CD4-positive, alpha-beta T cell (primary cell): ENCODE measurements at regions not wholly inside any gene's neighbourhood (a gene's known extent, or its start where the extent isn't known, plus 50 kb on each side); places are given as distances from the start of the nearest gene placed in this dataset.

Experiments used
- ATAC-seq: fragments of 200-7000 bp; cut with Tn5 transposase; one replicate; pipeline ENCODE4 v1.10.0; 2022; ENCODE audit warnings: mild to moderate bottlenecking; ENCODE audit not compliant: poor library complexity
- CTCF ChIA-PET: fragments of 350-600 bp; sonication (Branson Sonifier 250); formaldehyde crosslinking; loops from one replicate; lab custom pipeline; 2021; ENCODE audit warnings: antibody characterized with exemption, inconsistent platforms; lab: Charles Lee
- POLR2A ChIA-PET: fragments of 350-600 bp; sonication (Branson Sonifier 250); formaldehyde crosslinking; loops from one replicate; lab custom pipeline; 2021; ENCODE audit warnings: antibody characterized with exemption, inconsistent platforms; lab: Charles Lee
- DNase-seq, 14 experiments: peaks; one replicate each; pipeline ENCODE4 v3.0.0-alpha.2; 2013 to 2020; ENCODE audit warnings: mixed read lengths in 2 of 14
- H3K27ac ChIP-seq, 2 donors: one replicate each; pipeline versions ENCODE4 v1.5.1 to v1.7.0; 2013; ENCODE audit warnings: low read length in 2 of 2, low read depth in 1 of 2, mild to moderate bottlenecking in 1 of 2
- H3K27me3 ChIP-seq, 2 experiments: 1 replicate in 1 of 2; 2 replicates in 1 of 2; pipeline versions ENCODE4 v1.6.1 to v1.7.0; 2013; ENCODE audit warnings: low read length in 2 of 2, control low read depth in 1 of 2, mild to moderate bottlenecking in 1 of 2, moderate library complexity in 1 of 2; ENCODE audit not compliant: insufficient read depth in 2 of 2, control insufficient read depth in 1 of 2
- H3K36me3 ChIP-seq: one replicate; pipeline ENCODE4 v1.6.1; 2013; ENCODE audit warnings: low read length, control low read depth; ENCODE audit not compliant: insufficient read depth
- H3K4me1 ChIP-seq: one replicate; pipeline ENCODE4 v1.6.1; 2013; ENCODE audit warnings: low read length, control low read depth; ENCODE audit not compliant: insufficient read depth
- H3K4me3 ChIP-seq: one replicate; pipeline ENCODE4 v1.5.1; 2013; ENCODE audit warnings: mild to moderate bottlenecking, low read length, moderate library complexity
- H3K9me3 ChIP-seq, 2 experiments: 1 replicate in 1 of 2; 2 replicates in 1 of 2; pipeline versions ENCODE4 v1.6.1 to v1.7.0; 2013; ENCODE audit warnings: low read length in 2 of 2, mild to moderate bottlenecking in 2 of 2, control low read depth in 1 of 2, moderate library complexity in 1 of 2; ENCODE audit not compliant: control insufficient read depth in 1 of 2, insufficient read depth in 1 of 2
- H3K27ac Mint-ChIP-seq: one replicate; pipeline ENCODE4 v1.8.0; 2020; ENCODE audit warnings: mixed read lengths
- H3K27me3 Mint-ChIP-seq: one replicate; pipeline ENCODE4 v1.8.0; 2021; ENCODE audit warnings: mixed read lengths
- H3K36me3 Mint-ChIP-seq: one replicate; pipeline ENCODE4 v1.8.0; 2021; ENCODE audit warnings: low read depth, mixed read lengths
- H3K4me1 Mint-ChIP-seq: one replicate; pipeline ENCODE4 v1.8.0; 2021; ENCODE audit warnings: low read depth, mixed read lengths
- H3K4me3 Mint-ChIP-seq: one replicate; pipeline ENCODE4 v1.8.0; 2020; ENCODE audit warnings: mild to moderate bottlenecking, mixed read lengths
- H3K9me3 Mint-ChIP-seq: one replicate; pipeline ENCODE4 v1.8.0; 2020; ENCODE audit warnings: mixed read lengths
- intact Hi-C, 2 experiments: fragments of 100-400 bp; cut with DNase I in 1 of 2; cut with micrococcal nuclease in 1 of 2; formaldehyde crosslinking; loops; one replicate each; pipeline versions ENCODE4 v1.15.1 to v1.9.0; 2023 to 2025; cut with DNase I, micrococcal nuclease
- TF ChIP-seq, protein P1 (sequence below): fragments of 200-600 bp; IDR thresholded peaks from one replicate; pipeline ENCODE4 v1.8.0; 2022; ENCODE audit warnings: antibody characterized with exemption, mild to moderate bottlenecking

- DNase-seq: no peak
- Histone ChIP-seq H3K36me3 (no peaks in the 10 kb centered on the region), H3K27ac (no peak overlapping the region), H3K27me3 (no peaks in the 10 kb centered on the region), H3K9me3 (no peaks in the 10 kb centered on the region), H3K4me3 (no peak overlapping the region), H3K4me1 (no peaks in the 10 kb centered on the region)
- Mint-ChIP-seq H3K9me3 (no peaks in the 10 kb centered on the region), H3K4me1 (no peaks in the 10 kb centered on the region), H3K4me3 (no peak overlapping the region), H3K27me3 (no peaks in the 10 kb centered on the region), H3K27ac (no peak overlapping the region), H3K36me3 (no peaks in the 10 kb centered on the region)
- ATAC-seq: no peak
- intact Hi-C loops: no loop called here
- CTCF ChIA-PET: no interaction called here
- POLR2A ChIA-PET: no interaction called here
- TF ChIP-seq, protein P1, sequence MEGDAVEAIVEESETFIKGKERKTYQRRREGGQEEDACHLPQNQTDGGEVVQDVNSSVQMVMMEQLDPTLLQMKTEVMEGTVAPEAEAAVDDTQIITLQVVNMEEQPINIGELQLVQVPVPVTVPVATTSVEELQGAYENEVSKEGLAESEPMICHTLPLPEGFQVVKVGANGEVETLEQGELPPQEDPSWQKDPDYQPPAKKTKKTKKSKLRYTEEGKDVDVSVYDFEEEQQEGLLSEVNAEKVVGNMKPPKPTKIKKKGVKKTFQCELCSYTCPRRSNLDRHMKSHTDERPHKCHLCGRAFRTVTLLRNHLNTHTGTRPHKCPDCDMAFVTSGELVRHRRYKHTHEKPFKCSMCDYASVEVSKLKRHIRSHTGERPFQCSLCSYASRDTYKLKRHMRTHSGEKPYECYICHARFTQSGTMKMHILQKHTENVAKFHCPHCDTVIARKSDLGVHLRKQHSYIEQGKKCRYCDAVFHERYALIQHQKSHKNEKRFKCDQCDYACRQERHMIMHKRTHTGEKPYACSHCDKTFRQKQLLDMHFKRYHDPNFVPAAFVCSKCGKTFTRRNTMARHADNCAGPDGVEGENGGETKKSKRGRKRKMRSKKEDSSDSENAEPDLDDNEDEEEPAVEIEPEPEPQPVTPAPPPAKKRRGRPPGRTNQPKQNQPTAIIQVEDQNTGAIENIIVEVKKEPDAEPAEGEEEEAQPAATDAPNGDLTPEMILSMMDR: no peak
These were observed 742.6 kb upstream of the TSPY4 start for GRCh38 chrY:8594657-8595056.

DNA sequence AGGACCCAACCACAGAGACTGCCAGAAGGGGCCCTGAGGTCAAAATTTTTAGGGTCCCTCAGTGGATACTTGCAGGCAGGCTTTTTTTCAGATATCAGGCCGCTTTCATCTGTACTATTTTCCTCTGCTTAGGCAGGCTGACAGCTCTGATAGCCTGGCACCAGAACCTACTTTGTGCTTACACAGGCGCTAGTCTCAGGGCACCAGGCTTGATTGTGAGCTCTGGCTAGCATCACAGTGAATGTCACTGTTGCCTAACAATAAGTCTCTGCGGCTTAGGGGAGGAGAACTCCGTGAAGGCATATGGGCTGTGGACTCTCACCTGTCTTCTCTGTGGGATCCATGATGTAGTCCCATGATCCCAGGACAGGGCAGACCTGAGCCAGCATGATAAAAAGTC lies 738.1 kb upstream of the TSPY4 start:
- Mint-ChIP-seq H3K36me3 (no peaks in the 10 kb centered on the region), H3K4me1 (no peaks in the 10 kb centered on the region), H3K9me3 (no peaks in the 10 kb centered on the region), H3K27ac (no peak overlapping the region), H3K4me3 (no peak overlapping the region), H3K27me3 (no peaks in the 10 kb centered on the region)
- CTCF ChIA-PET: no interaction called here
- POLR2A ChIA-PET: no interaction called here
- Histone ChIP-seq H3K36me3 (no peaks in the 10 kb centered on the region), H3K4me3 (no peak overlapping the region), H3K27ac (no peak overlapping the region), H3K9me3 (no peaks in the 10 kb centered on the region), H3K27me3 (no peaks in the 10 kb centered on the region), H3K4me1 (no peaks in the 10 kb centered on the region)
- TF ChIP-seq, protein P1: no peak
- intact Hi-C loops: no loop called here
- no peak for ATAC-seq
- no peak for DNase-seq

GRCh38 chrY:8610620-8611019 lies 726.6 kb upstream of the TSPY4 start:
- POLR2A ChIA-PET: no interaction called here
- no peaks in the 10 kb centered on the region for H3K4me1 Mint-ChIP-seq
- H3K27ac Mint-ChIP-seq: no peak overlapping the region
- H3K4me3 Mint-ChIP-seq: no peak overlapping the region
- H3K27ac ChIP-seq: no peak overlapping the region
- no peak for ATAC-seq
- no peak for DNase-seq
- H3K36me3 ChIP-seq: no peaks in the 10 kb centered on the region
- H3K9me3 ChIP-seq: no peaks in the 10 kb centered on the region
- H3K36me3 Mint-ChIP-seq: no peaks in the 10 kb centered on the region
- no peaks in the 10 kb centered on the region for H3K4me1 ChIP-seq
- H3K9me3 Mint-ChIP-seq: no peaks in the 10 kb centered on the region
- CTCF ChIA-PET: no interaction called here
- no peak overlapping the region for H3K4me3 ChIP-seq
- TF ChIP-seq, protein P1: no peak
- H3K27me3 ChIP-seq: no peaks in the 10 kb centered on the region
- H3K27me3 Mint-ChIP-seq: no peaks in the 10 kb centered on the region
- intact Hi-C loops: no loop called here
